Esophagus squamous epithelium (tissue), 5 donors: ENCODE measurements at regions not wholly inside any gene's neighbourhood (a gene's known extent, or its start where the extent isn't known, plus 50 kb on each side); places are given as distances from the start of the nearest gene placed in this dataset.

ENCODE experiments used
- DNase-seq: peaks from one replicate; lab custom pipeline; 2025; lab: John Stamatoyannopoulos, UW
- H3K27ac ChIP-seq, 4 donors: fragments of 200-600 bp; sonication (generic); one replicate each; pipeline ENCODE4 v1.5.1; 2016 to 2019; ENCODE audit warnings: mild to moderate bottlenecking in 1 of 4
- H3K27me3 ChIP-seq, 4 donors: fragments of 200-600 bp; sonication (generic); 1 replicate in 3 of 4; 2 replicates in 1 of 4; pipeline versions ENCODE4 v1.5.1 to v1.6.0; 2017 to 2021; ENCODE audit warnings: antibody characterized with exemption in 1 of 4
- H3K36me3 ChIP-seq, 3 donors: fragments of 200-600 bp; sonication (generic); one replicate each; pipeline ENCODE4 v1.5.1; 2016 to 2019
- H3K4me1 ChIP-seq, 3 donors: fragments of 200-600 bp; sonication (generic); one replicate each; pipeline ENCODE4 v1.5.1; 2017 to 2019
- H3K4me3 ChIP-seq, 4 donors: fragments of 200-600 bp; sonication (generic); 1 replicate in 3 of 4; 2 replicates in 1 of 4; pipeline ENCODE4 v1.5.1; 2016 to 2019; ENCODE audit warnings: mild to moderate bottlenecking in 2 of 4, moderate library complexity in 1 of 4
- H3K9me3 ChIP-seq, 3 donors: fragments of 200-600 bp; sonication (generic); one replicate each; pipeline ENCODE4 v1.5.1; 2016 to 2019
- CTCF ChIP-seq, 6 experiments: fragments of 450-650 bp in 4 of 6; fragments of 200-600 bp in 2 of 6; sonication (generic) in 2 of 6; IDR thresholded peaks; one replicate each; pipeline ENCODE4 v1.5.1; 2016 to 2019; ENCODE audit warnings: antibody characterized with exemption in 6 of 6, mild to moderate bottlenecking in 4 of 6, moderate library complexity in 4 of 6
- POLR2A ChIP-seq, 4 donors: fragments of 450-650 bp; IDR thresholded peaks; one replicate each; pipeline ENCODE4 v1.6.1; 2017; ENCODE audit warnings: antibody characterized with exemption in 4 of 4, mild to moderate bottlenecking in 4 of 4, moderate library complexity in 3 of 4
- WGBS, 2 donors: methylation state at CpG; one replicate each; pipeline ENCODE4 v1.1.5; 2018; 5-methylcytosine and 5-hydroxymethylcytosine counted together
- intact Hi-C: fragments of 100-400 bp; cut with DNase I; formaldehyde crosslinking; loops from one replicate; pipeline ENCODE4 v1.15.0; 2022
- donor health status: DM: yes; HTN: yes; CAD: no.

GRCh38 chr3:110667216-110667615 lies 404.4 kb upstream of the NECTIN3 start:
- Histone ChIP-seq H3K9me3 (peaks cover 0 to 21% (median 0%) of the 10 kb centered on the region in 3 donors), H3K4me1 (no peaks in the 10 kb centered on the region), H3K27ac (no peak overlapping the region), H3K27me3 (no peaks in the 10 kb centered on the region), H3K4me3 (no peak overlapping the region), H3K36me3 (no peaks in the 10 kb centered on the region)
- TF ChIP-seq POLR2A (IDR thresholded peaks at IDR 0.05) (no peak), CTCF (IDR thresholded peaks at IDR 0.05) (no peak)
- WGBS, 2 donors, result 60% methylated on average over 2 of the region's 2 CpGs; no CpG with 5 or more reads in 1 of the 2 donors
- intact Hi-C loops, result no loop called here
- no peak for DNase-seq

- intact Hi-C loops, result no loop called here
- TF ChIP-seq POLR2A (IDR thresholded peaks at IDR 0.05) (no peak), CTCF (IDR thresholded peaks at IDR 0.05) (no peak)
- H3K27ac ChIP-seq, result no peak overlapping the region
Measured at GRCh38 chr3:110670407-110670806, 401.2 kb upstream of the NECTIN3 start.

GRCh38 chr3:110677506-110677905 lies 394.1 kb upstream of the NECTIN3 start:
- no peak overlapping the region for H3K27ac ChIP-seq
- no peaks in the 10 kb centered on the region for H3K36me3 ChIP-seq
- 39 to 51% methylated on average over 3 of the region's 3 CpGs for WGBS, 2 donors
- H3K4me3 ChIP-seq, result no peak overlapping the region
- H3K9me3 ChIP-seq, result no peaks in the 10 kb centered on the region
- intact Hi-C loops, result no loop called here
- no peak for DNase-seq
- H3K27me3 ChIP-seq, result no peaks in the 10 kb centered on the region
- no peaks in the 10 kb centered on the region for H3K4me1 ChIP-seq
- TF ChIP-seq POLR2A (IDR thresholded peaks at IDR 0.05) (no peak), CTCF (IDR thresholded peaks at IDR 0.05) (no peak)

More at GRCh38 chr3:110670407-110670806, 401.2 kb upstream of the NECTIN3 start:
- no peaks in the 10 kb centered on the region for H3K4me1 ChIP-seq
- H3K9me3 ChIP-seq, result peaks cover 0 to 17% (median 0%) of the 10 kb centered on the region in 3 donors
- no peak overlapping the region for H3K4me3 ChIP-seq
- H3K36me3 ChIP-seq, result no peaks in the 10 kb centered on the region
- no peaks in the 10 kb centered on the region for H3K27me3 ChIP-seq
- no peak for DNase-seq

GRCh38 chr3:110679285-110679684 lies 392.3 kb upstream of the NECTIN3 start:
- H3K4me1 ChIP-seq, result no peaks in the 10 kb centered on the region
- no peaks in the 10 kb centered on the region for H3K9me3 ChIP-seq
- TF ChIP-seq CTCF (IDR thresholded peaks at IDR 0.05), result no peak
- WGBS, 2 donors, result 46 to 63% methylated on average over 2 of the region's 2 CpGs
- H3K27me3 ChIP-seq, result no peaks in the 10 kb centered on the region
- H3K4me3 ChIP-seq, result no peak overlapping the region
- H3K27ac ChIP-seq, result no peak overlapping the region
- no peak for DNase-seq
- intact Hi-C loops, result no loop called here
- no peaks in the 10 kb centered on the region for H3K36me3 ChIP-seq

GRCh38 chr3:110680450-110680849 lies 391.2 kb upstream of the NECTIN3 start:
- H3K27ac ChIP-seq, result no peak overlapping the region
- no peak overlapping the region for H3K4me3 ChIP-seq
- 58 to 72% methylated on average over 5 of the region's 5 CpGs for WGBS, 2 donors
- no peaks in the 10 kb centered on the region for H3K9me3 ChIP-seq
- intact Hi-C loops, result no loop called here
- no peaks in the 10 kb centered on the region for H3K27me3 ChIP-seq
- TF ChIP-seq POLR2A (IDR thresholded peaks at IDR 0.05) (no peak), CTCF (IDR thresholded peaks at IDR 0.05) (no peak)
- no peaks in the 10 kb centered on the region for H3K4me1 ChIP-seq
- no peaks in the 10 kb centered on the region for H3K36me3 ChIP-seq
- no peak for DNase-seq
